C4-2B (cell line): ENCODE measurements at regions not wholly inside any gene's neighbourhood (a gene's known extent, or its start where the extent isn't known, plus 50 kb on each side); places are given as distances from the start of the nearest gene placed in this dataset.

Experiments
- H3K27ac ChIP-seq: fragments of 450-650 bp; 2 replicates; pipeline ENCODE4 v1.5.1; 2017
- CTCF ChIP-seq: fragments of 450-650 bp; conservative IDR thresholded peaks from 2 replicates; pipeline ENCODE4 v1.5.1; 2017; ENCODE audit warnings: mild to moderate bottlenecking
- ZFX ChIP-seq: fragments of 450-650 bp; IDR thresholded peaks from 2 replicates; pipeline ENCODE4 v1.6.1; 2017

DNA sequence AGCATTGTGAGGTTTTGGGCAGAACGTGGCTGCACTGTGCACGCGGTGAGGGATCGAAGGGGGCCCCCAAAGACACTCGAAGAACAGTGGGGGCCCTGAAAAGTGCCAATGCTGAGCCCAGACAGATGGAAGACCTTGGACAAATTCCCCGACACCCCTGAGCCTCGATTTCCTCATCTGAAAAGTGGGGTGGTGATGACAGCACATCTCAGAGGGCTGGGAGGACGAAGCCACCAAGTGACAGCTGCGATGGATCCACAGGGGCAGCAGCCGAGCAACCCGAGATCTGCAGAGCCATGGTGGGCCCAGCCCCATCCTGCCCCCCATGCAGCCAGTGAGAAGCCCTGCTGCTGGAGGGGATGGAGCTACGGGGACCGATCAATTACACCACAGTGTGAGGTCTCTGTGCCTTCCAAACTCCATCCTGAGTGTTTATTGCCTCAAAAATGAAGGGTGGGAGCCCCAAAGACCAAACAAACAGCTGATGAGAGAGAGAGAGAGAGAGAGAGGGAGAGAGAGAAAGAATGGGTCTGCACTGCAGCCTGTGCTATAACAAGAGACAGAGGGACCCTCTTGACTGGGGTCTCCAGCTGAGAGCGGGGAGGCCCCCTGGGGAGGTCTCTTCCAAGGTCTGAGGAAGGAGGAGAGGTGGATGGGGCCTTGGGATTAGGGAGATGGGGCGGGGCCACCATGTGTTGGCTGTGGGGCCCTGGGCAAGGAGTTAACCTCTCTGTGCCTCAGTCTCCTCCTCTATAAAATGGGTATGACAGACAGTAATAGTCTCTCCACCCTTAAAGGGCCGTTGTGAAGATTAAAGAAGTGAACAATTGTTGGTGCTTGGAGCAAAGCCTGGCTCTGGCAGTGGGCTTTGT lies 134.4 kb upstream of the IER5L start:
- no peak for TF ChIP-seq ZFX
- no peak for TF ChIP-seq CTCF
- no peak overlapping the region for H3K27ac ChIP-seq

GRCh38 chr9:129311643-129312042 lies 133.6 kb upstream of the IER5L start:
- TF ChIP-seq ZFX (no peak), CTCF (no peak)

GRCh38 chr9:129310666-129311350 lies 132.7 kb upstream of the IER5L start:
- H3K27ac ChIP-seq = no peak overlapping the region
- TF ChIP-seq CTCF (no peak), ZFX (no peak)

More at GRCh38 chr9:129311643-129312042, 133.6 kb upstream of the IER5L start:
- H3K27ac ChIP-seq = no peak overlapping the region

- TF ChIP-seq ZFX (no peak), CTCF (no peak)
- no peak overlapping the region for H3K27ac ChIP-seq
Observed at GRCh38 chr9:129309906-129310305, 131.8 kb upstream of the IER5L start.

DNA sequence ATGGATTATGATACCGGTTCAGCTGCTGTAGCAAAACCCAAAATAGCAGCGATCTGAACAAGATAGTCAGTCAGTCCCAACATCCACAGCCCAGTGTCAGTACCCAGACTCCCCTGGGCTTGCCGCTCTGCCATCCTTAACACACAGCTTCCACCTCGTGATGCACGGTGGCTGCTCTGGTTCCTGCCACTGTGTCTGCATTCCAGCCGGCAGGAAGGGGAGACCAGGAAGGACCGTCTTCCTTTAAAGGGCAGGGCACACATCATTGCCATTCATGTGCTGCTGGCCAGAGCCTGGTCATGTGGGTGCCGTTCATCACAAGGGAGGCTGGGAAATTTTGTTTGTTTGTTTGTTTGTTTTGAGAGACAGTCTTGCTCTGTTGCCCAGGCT lies 131.0 kb upstream of the IER5L start:
- no peak overlapping the region for H3K27ac ChIP-seq
- TF ChIP-seq CTCF = no peak
- TF ChIP-seq ZFX = no peak

DNA sequence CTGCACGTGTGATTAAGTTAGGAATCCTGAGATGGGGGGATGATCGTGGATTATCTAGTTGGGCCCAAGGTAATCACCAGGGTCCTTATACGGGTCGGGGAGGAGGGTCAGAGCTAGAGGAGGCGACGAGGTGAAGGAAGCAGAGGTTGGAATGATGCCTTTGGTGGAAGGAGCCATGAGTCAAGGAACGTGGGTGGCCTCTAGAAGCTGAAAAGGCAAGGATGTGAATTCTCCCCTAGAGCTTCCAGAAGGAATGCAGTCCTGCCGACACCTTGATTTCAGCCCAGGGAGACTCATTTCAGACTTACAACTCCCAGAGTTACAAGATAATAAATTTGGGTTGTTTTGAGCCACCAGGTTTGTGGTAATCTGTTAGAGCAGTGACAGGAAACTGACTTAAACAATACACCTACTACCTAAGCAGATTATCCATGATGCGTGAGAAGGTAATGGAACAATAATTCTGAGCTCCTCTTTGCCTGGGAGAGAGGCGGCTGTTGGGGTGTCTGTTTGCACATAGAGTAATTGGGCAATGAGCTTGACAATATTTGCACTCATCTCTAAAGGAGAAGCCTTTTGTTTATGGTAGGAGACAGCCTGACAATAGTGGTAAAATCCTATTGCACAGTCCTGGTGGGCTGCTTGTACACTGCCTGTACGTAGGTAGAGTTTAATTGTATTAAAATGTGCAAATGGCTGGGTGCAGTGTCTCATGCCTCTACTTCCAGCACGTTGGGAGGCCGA lies 129.3 kb upstream of the IER5L start:
- H3K27ac ChIP-seq = no peak overlapping the region
- TF ChIP-seq CTCF (no peak), ZFX (no peak)
